Fibroblast of skin of left biceps (primary cell): ENCODE measurements at regions not wholly inside any gene's neighbourhood (a gene's known extent, or its start where the extent isn't known, plus 50 kb on each side); places are given as distances from the start of the nearest gene placed in this dataset.
"Not testable (repeated sequence)": the region's sequence is repeated elsewhere in the genome, so short reads cannot be mapped to it uniquely, and the experiment has no call there.

Experiments
- DNase-seq, 2 experiments: peaks; one replicate each; pipeline ENCODE4 v3.0.0-alpha.2; 2013; ENCODE audit warnings: low read depth in 2 of 2

DNA sequence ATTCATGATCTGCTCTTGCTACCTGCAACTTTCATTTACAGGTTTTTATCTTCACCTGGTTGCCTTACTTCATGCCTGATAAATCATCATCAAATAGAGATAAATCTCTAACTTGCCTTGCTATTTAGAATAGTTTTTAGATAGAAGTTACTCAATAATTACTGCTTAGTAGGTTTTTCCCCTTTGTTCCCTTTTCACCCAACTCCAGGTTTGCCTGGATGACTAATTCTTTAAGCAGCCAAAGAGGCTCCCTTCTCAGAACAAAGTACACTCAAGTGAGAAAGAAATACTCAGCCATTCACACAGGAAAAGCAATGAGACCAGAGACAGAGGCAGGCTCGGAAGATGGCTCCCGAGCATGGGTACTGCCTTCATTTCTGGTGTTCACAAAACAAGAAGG is 268.1 kb upstream of the CRBN start:
- no peak for DNase-seq

DNA sequence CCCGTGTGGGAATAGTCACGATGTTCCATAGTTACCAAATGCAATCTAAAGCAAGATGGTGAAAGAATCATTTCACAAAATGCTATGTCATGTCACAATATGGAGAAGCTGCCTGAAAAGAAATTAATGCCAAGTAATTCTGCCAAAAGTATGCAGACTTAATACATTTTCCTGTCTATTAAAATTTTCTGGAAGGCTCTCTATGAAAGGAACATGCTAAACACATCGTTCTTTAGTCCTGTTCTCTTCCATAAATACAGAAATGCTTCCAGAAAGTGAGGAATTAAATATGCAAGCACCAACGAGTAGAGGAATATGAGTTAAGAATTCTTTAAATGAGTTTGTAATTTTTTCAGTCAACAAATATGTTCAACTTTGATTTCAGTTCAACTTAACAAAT is 266.8 kb upstream of the CRBN start:
- no peak for DNase-seq

DNA sequence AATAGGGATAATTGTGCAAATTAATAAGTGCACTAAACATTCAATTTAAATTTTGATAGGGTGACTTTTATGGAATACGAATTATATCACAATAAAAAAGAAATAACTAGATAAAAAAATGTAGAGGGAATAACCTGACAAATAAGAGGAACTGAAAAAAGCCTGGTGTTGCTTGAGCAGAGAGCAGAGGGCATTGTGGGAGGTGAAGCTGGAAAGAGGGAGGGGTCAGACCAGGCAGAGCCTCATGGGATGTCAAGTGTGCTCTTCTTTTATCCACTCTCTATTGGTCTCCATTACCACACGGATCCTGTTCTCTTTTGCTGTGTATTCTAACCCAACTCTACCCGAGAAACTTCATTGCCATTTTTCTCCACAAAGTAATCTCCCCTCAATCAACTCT is 264.0 kb upstream of the CRBN start:
- DNase-seq, result no peak

DNA sequence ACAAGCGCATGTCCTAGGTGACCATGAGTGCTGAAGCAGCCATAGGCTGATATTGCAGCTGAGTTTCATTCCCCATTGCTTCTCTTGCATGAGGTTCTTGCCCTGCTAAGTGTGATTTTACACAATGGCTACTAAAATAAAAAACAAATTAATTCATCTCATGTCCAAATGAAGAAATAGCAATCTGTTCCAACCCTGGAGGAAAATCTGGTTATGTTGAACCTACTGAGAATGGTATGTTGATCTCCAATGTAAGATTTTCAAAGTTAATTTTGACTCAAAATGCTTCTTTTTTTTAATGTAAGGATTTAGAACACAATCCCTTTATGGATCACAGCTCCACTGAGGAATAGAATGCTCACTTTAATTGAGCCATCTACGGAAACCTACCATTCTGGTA is 254.2 kb upstream of the CRBN start:
- no peak for DNase-seq

DNA sequence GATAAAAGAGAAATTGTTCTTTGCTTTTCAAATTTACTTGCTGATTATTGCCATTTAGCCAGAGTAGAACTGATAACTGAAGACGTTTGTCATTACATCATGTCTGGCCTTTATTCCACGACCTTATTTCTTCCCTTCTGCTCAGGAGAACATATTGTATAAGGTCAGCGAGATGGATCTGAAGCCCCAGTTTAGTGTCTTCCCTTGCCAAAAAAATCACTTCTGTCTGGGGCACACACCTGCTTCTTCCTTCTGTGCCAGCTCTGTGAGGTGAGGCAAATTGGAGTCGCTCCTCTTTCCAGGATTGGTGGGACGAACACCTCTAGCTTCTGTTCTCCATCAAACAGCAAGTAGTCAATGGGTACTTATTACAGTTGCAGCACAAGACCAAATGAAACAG is 250.3 kb upstream of the CRBN start:
- DNase-seq, result no peak

DNA sequence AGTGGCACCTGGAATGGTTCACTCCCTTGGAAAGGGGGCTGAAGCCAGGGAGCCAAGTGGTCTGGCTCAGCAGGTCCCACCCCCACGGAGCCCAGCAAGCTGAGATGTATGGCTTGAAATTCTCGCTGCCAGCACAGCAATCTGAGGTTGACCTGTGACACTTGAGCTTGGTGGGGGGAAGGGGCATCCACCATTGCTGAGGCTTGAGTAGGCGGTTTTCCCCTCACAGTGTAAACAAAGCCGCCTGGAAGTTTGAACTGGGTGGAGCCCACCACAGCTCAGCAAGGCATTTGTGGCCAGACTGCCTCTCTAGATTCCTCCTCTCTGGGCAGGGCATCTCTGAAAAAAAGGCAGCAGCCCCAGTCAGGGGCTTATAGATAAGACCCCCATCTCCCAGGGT is 228.2 kb upstream of the CRBN start:
- not testable (repeated sequence) for DNase-seq

DNA sequence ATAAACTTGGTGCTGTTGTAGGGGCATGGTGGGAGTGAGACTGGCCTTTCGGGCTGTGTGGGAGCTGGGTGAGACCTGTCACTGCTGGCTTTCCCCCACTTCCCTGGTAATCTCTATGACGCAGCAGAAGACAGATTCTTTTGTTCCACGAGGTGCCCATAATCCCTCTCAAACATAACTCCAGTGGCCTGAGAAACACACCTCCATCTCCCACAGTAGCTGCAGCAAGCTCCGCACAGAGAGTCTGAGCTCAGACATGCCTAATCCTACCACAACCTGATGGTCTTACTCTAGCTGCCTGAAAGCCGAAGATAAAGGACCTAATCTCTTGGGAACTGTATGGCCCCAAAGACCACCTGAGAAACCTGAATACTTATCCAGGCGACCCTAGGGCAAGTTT is 225.6 kb upstream of the CRBN start:
- no peak for DNase-seq

DNA sequence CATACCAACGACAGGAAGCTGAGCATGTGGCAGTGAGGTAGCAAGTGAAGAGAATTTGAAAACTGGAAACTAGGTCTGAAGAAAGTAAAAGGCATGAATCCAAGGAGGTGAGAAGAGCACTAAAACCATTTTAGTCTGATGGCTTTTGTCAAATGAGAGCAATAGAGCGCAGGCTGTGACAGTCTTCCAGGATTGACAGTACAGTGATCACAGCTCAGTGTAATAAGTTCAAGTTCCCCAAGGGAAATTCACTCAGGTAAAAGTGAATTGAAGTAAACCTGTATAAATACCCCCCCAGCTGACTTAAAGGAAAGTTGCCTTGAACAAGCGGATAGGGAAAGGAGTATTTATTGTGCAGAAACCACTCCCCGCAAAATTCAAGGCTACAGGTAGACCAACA is 224.2 kb upstream of the CRBN start:
- DNase-seq, result no peak

DNA sequence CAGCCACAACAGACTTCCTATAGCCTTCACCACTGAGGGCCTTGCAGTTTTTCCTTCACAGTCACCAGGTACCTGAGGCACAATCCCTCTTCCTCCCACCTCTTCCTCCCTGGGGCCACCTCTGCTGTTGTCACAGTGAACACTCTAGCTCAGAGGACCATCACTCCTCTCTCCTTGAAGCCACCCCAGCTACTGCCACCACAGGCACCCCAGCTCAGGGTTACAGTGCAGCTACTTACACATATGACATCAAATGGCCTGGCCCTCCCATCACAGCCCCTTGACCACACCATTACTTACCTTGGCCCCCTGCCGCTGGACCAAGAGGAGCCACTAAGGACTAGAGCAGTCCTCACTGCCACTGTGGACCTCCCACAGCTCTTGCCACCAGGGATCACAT is 213.5 kb upstream of the CRBN start:
- DNase-seq, result no peak

DNA sequence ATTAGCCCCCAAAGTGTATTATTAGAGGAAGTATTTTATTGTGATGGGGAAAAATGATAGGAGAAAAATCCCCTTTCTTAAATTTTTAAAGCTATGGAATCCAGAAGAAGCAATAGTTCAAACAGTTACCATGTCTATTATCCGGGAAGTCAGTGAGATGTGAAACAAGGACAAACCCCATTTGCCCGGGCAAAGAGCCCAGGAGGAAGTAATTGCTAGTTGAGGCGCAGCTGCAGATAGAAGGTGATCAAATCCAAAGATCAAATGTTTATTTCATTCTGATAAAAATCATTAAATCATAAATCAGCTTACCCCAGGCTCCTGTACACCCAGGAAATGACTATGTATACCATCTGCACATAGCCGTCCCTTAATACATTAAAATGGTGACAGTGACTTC is 204.0 kb upstream of the CRBN start:
- DNase-seq, result no peak

DNA sequence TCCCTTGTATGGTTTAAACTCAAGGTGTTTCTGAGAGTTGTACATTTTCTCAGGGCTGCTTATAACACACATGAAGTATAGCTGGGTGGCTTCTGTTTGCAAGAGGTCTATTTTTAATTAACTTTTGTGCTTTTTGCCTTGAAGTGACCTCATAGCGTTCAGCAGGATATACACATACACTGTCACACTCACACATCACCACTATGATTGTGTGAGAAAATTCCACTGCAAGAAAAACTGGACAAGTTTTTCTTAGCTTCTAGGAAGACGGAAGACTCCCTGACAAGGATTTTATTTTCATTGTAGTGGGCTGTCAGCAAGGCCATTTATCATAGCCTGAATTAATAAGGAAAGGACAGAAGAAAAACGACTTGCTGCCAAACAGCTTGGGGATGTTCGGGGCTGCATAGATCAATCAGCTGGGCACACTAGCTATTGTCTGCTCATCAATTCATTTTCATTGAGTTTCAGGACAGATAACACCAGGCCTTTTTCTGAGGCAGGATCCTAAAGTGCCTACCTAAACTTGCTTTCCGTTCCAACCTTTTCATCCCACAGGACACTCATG is 192.8 kb upstream of the CRBN start:
- no peak for DNase-seq

DNA sequence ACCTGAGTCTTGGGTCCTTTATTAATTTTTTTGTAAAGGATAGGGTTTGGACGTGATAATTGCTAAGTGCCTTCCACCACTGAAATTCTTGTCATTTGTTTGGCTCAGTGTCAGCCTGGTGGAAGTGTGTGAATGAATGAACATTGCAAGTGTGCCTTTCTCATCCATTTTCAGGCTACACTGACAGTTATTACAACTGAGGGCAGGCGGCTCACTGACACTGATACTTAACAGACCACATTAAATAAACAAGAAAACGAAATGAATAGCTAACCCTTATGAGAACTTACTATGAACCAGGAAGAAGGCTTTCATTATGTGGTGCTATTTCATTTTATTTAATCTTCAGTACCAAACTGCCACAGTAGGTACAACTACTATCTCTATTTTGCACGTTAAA is 188.8 kb upstream of the CRBN start:
- no peak for DNase-seq

DNA sequence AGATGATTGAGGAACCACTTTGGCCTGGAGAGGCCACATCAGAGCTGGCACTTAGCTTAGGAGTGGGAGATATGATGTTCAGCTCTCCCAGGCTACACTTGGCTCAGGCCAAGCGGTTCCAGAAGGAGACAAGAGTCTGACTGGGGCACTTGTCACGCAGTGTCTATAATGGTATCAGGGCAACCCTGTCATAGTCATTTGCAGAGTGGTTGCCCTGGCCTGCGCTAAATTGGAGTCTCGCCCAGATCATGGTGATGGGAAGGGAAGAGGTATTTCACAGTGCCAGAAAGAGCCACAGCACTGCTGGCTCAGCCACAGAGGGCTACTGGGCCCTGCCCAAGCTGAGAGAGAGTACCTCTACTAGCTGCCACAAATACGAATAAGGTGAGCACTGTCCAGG is 186.9 kb upstream of the CRBN start:
- no peak for DNase-seq

DNA sequence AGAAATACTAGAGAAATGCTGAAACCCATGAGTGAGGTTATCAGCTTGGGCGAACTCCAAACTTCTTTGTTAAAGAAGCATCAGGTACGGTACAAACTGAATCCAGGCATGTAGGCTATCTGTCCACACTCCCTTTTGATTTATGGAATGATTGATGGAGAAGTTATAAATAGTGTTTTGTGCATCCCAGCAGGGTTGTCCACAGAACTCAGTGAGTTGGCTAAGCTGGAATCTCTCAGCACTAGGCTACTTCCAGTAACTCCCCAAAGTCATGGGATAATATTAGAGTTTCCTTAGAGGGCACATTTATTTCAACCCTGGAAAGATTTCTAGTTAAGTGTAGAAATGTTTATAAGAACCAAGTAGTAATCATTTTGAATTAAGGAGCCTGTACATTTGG is 186.2 kb upstream of the CRBN start:
- no peak for DNase-seq

DNA sequence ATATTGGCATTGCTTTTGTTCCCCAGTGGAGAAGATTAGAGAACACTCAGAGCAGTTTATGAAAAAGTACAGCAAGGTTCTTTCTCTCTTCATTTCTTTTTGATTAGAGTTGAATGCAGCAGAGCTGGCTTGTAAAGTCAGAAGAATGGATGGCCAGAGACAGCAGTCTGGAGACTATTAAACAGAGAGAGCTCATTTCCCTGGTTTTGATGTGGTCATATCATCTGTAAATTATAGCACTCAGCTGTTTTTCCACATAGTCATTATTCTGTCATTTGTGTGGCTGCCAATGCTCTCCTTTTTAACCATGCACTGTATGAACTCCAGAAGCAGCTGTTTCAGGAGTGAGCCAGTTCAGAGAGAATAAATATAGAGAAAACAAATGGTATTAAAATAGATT is 177.4 kb upstream of the CRBN start:
- DNase-seq, result no peak

DNA sequence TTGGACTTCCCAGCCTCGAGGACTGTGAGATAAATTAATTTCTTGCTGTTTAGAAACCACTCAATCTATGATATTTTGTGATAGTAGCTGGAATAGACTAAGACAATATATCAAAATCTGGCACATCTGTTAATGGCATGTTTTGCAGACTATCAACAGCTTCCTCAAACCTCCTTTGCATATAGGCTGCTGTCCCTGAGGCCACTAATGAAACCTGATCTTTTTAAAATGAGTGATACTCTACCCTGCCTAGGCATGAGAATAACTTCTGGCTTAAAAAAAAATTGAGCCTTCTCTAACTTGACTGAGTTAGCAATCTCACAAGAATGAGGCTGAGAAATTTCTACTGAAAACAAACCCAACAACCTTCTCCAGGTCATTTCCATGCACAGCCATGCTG is 176.0 kb upstream of the CRBN start:
- no peak for DNase-seq

DNA sequence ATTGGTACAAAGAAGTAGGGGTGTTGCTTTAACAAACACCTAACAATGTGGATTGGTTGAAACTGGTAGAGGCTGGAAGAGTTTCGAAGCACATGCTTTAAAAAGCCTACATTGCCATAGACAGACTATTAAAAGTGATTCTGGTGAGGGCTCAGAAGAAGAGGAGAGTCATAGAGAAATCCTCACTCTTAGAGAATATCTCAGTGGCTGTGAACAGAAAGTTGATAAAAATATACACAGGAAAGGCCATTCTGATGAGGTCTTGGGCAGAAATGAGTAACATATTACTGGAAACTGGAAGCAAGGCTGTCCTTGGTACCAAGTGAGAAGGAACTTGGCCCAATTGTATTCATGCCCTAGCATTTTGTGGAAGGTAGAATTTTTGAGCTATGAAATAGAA is 173.7 kb upstream of the CRBN start:
- no peak for DNase-seq

DNA sequence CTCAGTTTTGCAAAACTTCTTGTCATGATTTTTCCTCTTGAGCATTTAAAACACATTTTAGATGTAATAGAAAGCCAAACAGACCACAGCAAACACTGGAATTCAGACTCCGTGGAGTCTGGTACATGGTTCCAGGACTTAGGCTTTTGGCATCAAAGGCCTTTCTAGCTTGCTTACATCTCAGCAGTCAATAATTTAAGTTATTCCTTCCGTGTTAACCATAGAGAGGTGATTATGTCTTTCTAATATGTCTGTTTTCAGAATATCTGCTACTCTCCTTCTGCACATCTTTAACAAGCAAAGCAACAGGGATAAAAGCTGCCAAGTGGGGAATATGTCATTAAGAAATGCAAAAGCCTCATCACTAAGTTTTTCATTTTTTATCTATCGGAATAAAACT is 171.7 kb upstream of the CRBN start:
- DNase-seq, result no peak

DNA sequence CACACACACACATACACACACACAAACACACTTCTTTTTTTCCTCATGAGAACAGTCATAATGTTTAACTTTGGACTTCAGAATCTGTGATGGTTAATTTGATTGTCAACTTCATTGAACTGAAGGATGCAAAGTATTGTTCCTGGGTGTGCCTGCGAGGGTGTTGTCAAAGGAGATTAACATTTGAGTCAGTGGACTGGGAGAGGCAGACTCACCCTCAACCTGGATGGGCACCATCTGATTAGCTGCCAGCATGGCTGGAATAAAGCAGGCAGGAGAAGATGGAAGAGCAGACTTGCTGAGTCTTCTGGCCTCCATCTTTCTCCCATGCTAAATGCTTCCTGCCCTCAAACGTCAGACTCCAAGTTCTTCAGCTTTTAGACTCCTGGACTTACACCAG is 167.6 kb upstream of the CRBN start:
- DNase-seq, result not testable (repeated sequence)

DNA sequence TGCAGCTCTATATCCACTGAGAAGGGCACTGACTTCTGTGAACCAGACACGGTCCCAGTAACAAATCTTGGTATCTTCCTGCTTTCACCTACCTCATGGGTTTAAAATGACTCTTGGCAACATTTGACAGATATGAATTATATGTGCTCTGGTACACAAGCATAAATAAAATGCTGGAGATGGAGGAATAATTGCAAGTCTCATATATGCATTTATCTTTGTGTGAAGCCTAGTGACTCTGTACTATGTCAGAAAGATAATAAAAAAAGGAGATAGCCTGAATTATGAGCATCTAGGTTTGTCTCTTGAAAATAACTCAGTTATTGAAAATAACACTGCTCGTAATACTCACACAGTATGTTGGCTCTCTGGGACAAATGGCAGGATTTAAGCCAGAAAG is 167.1 kb upstream of the CRBN start:
- no peak for DNase-seq

DNA sequence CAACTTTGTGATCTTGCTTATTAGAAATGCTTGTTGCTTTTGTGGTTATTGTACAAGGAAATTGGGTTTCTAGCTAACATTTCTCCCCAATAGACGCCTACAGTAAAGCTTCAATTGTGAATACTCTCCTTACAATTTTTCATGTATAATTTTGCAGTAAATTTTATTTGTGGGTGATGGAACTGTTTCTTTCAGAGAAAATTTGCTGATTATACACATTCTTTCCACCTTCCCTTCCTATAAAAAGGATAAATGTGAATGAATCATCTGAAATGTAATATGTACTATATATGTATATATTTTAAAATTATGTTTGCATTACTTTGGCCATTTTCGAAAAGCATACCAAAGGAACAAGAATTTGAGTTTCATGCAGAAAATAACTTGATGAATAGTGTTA is 162.7 kb upstream of the CRBN start:
- no peak for DNase-seq

DNA sequence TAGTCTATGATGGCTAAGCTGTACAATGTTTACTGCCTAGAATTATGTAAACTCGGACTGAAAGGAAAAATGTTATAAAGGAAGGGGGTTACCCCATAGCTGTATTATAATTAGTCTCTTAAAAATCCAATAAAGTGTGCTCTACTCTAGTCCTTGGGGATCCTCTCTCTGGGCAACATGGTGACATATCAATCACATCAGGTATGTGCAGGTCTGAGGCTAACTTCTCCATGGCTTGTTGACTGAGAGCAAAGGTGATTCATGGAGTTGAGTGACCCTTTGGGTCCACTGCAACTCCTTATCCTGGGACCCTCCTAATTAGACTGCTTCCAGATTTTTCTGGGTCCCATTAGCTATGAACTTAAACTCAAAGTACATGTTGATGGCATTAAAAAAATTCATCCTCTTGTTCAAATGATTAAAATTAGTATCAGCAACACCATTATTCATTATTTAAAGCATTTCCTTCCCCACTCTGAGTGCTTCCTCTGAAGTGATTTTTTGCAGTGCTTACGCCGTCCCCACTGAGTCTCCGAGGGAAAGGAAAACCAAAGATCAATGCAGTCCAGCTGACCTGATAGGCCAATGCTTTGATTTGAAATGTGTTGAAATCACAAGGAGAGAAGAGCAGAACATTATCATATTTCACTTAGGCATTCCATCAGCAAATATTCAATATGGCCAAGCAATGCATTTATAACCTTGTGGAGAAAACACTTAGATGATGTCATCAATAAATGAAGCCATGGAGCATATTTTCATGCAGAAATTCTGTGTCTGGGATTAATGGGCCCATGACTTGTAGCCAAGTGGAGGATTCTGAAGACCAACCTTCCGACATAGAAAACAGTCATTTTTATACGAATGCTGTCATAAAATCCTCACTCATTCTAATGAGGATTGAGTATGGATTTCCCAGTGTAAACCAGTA is 161.7 kb upstream of the CRBN start:
- DNase-seq, result no peak

DNA sequence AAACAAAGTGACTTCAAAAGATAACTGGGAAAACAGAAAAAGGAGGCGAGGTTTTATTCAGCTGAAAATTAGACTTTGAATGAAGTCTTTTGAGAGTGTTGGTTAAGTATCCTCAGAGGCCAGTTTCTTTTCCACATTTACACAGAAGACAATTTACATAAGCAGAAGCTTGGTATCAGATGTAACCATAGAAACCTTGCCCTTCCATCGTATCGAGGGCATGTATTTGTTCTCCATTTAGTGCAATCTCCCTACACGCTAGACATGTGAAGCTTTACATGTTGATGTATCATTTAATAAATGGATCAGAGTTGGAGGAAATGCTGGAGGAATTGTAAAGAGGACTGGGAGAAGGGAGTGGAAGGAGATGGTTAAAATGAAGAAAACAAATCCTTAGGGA is 161.0 kb upstream of the CRBN start:
- DNase-seq, result no peak

DNA sequence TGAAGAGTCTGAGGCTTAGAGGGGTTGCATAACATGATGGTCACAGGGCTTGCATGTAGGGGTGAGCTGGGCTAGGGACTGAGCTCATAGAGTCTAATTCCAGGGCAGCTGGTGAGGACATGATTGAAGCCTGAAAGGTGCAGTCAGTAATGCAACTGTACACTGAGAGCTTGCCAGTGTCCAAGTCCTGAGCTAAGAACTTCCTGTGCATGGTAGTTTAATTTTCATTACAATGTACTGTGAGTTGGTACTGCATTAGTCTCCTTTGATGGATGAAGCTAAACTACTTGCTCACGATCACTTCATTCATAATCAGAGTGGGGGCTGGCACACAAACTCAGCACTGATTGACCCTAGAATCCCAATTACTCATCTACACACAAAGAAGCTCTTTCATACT is 156.4 kb upstream of the CRBN start:
- no peak for DNase-seq
